Kidney epithelial cell (primary cell): ENCODE measurements at regions not wholly inside any gene's neighbourhood (a gene's known extent, or its start where the extent isn't known, plus 50 kb on each side); places are given as distances from the start of the nearest gene placed in this dataset.

Source experiments
- DNase-seq: peaks from one replicate; pipeline ENCODE4 v3.0.0-alpha.2; 2010; ENCODE audit warnings: low read depth
- H3K27me3 ChIP-seq: 2 replicates; pipeline ENCODE4 v1.6.0; 2011; ENCODE audit warnings: low read length; ENCODE audit not compliant: control insufficient read depth, insufficient read depth
- H3K36me3 ChIP-seq: 2 replicates; pipeline ENCODE4 v1.5.1; 2011; ENCODE audit warnings: low read length; ENCODE audit not compliant: control insufficient read depth, insufficient read depth
- H3K4me3 ChIP-seq: 2 replicates; pipeline ENCODE4 v1.5.1; 2011; ENCODE audit warnings: low read depth, mild to moderate bottlenecking, control low read depth, low read length
- CTCF ChIP-seq: IDR thresholded peaks from 2 replicates; pipeline ENCODE4 v1.5.1; 2011; ENCODE audit warnings: mild to moderate bottlenecking, moderate library complexity, low read length, control low read depth, inconsistent platforms; ENCODE audit not compliant: insufficient read depth, poor library complexity, severe bottlenecking

GRCh38 chr18:10085416-10085815 is 171.6 kb downstream of the VAPA start:
- no peaks in the 10 kb centered on the region for H3K36me3 ChIP-seq
- H3K4me3 ChIP-seq = no peak overlapping the region
- no peak for TF ChIP-seq CTCF
- H3K27me3 ChIP-seq = no peaks in the 10 kb centered on the region
- DNase-seq = no peak

DNA sequence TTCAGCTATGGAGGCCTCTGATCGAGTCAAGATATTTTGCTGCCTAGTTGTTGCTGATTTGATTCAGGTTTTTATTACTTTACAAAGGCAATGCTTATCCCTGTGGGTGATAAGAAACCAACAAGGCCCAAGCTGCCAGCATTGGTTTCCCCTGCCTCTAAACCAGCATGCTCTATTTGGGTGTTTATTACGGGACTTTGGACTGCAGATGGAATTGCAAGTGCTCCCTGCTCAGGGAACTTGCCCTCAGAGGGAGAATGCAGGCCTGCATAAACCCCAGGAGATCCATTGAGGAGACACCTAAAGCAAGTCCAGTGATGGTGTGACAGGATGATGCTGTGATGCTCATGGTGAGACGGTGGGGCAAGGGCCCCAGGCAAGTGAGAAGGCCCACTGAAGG is 172.1 kb downstream of the VAPA start:
- DNase-seq = no peak
- H3K27me3 ChIP-seq = no peaks in the 10 kb centered on the region
- H3K4me3 ChIP-seq = no peak overlapping the region
- no peaks in the 10 kb centered on the region for H3K36me3 ChIP-seq
- TF ChIP-seq CTCF = no peak

GRCh38 chr18:10086458-10087210 is 172.8 kb downstream of the VAPA start:
- H3K36me3 ChIP-seq = no peaks in the 10 kb centered on the region
- no peak overlapping the region for H3K4me3 ChIP-seq
- H3K27me3 ChIP-seq = no peaks in the 10 kb centered on the region
- no peak for TF ChIP-seq CTCF
- no peak for DNase-seq

- no peak for DNase-seq
- no peak for TF ChIP-seq CTCF
- Histone ChIP-seq H3K27me3 (no peaks in the 10 kb centered on the region), H3K4me3 (no peak overlapping the region), H3K36me3 (no peaks in the 10 kb centered on the region)
Observed at GRCh38 chr18:10088734-10089133, 174.9 kb downstream of the VAPA start.

DNA sequence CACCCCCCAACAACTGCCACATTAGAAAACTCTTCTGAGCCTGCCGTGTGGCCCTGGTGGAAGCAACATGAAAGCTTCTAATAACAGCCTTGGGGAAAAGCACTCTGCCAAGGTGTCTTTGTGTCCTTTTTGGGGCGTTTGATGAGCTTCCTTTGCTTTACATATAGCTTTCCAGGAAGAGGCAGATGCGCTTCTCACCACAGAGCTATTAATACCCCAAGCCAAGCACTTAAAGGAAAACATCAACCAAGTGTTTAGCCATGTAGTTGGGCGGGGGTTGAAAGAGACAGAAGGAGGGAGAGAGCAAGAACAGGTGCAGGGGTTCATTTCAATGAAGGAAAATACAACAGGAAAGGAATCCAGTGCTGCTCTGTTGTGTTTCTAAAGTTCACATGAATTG is 176.1 kb downstream of the VAPA start:
- no peak for DNase-seq
- H3K27me3 ChIP-seq = no peaks in the 10 kb centered on the region
- H3K36me3 ChIP-seq = no peaks in the 10 kb centered on the region
- no peak overlapping the region for H3K4me3 ChIP-seq
- TF ChIP-seq CTCF = no peak

- no peak for TF ChIP-seq CTCF
- H3K27me3 ChIP-seq = no peaks in the 10 kb centered on the region
- DNase-seq = no peak
- H3K4me3 ChIP-seq = no peak overlapping the region
- no peaks in the 10 kb centered on the region for H3K36me3 ChIP-seq
Observed at GRCh38 chr18:10090668-10091067, 176.9 kb downstream of the VAPA start.
